HEK293 (cell line): ENCODE measurements at regions not wholly inside any gene's neighbourhood (a gene's known extent, or its start where the extent isn't known, plus 50 kb on each side); places are given as distances from the start of the nearest gene placed in this dataset.

Source experiments
- CTCF ChIP-seq: fragments of 450-650 bp; formaldehyde crosslinking; IDR thresholded peaks from 2 replicates; pipeline ENCODE4 v1.5.1; 2016; ENCODE audit warnings: missing biosample characterization, missing genetic modification characterization
- ZNF394 ChIP-seq: fragments of 450-650 bp; formaldehyde crosslinking; IDR thresholded peaks from 2 replicates; pipeline ENCODE4 v1.5.1; 2016; ENCODE audit warnings: missing biosample characterization, missing genetic modification characterization, mild to moderate bottlenecking, moderate library complexity, borderline replicate concordance
- ZNF785 ChIP-seq: fragments of 450-650 bp; formaldehyde crosslinking; IDR thresholded peaks from 2 replicates; pipeline ENCODE4 v1.5.1; 2016; ENCODE audit warnings: missing biosample characterization, missing genetic modification characterization

- no peak for TF ChIP-seq CTCF (tag by site-specific recombination)
- TF ChIP-seq ZNF394 (tag by site-specific recombination): no peak
- no peak for TF ChIP-seq ZNF785
Measured at GRCh38 chr3:17941766-17942165, 199.3 kb upstream of the TBC1D5 start.
